ENCODE measurements at regions not wholly inside any gene's neighbourhood (a gene's known extent, or its start where the extent isn't known, plus 50 kb on each side); places are given as distances from the start of the nearest gene placed in this dataset.

GRCh38 chr6:123712831-123713230 is 76.1 kb upstream of the TRDN start:
- no peak for TF ChIP-seq CTCF (IDR thresholded peaks at IDR 0.05; ENCODE audit: low read depth, low read length, missing input control)
- TF ChIP-seq MAX (IDR thresholded peaks at IDR 0.05) = no peak
- TF ChIP-seq SP1 (IDR thresholded peaks at IDR 0.05) = no peak
- no peak for TF ChIP-seq YY1 (IDR thresholded peaks at IDR 0.05)
- TF ChIP-seq FOXA2 (IDR thresholded peaks at IDR 0.05) = no peak
- TF ChIP-seq HNF4G (IDR thresholded peaks at IDR 0.05) = no peak
- TF ChIP-seq GABPA (IDR thresholded peaks at IDR 0.05 in 1 of 2, conservative IDR thresholded peaks at IDR 0.05 in 1 of 2) = no peak
- TF ChIP-seq REST (IDR thresholded peaks at IDR 0.05) = no peak
- TF ChIP-seq RAD21 (IDR thresholded peaks at IDR 0.05) = no peak
- TF ChIP-seq NR2F2 (IDR thresholded peaks at IDR 0.05) = no peak
- TF ChIP-seq TAF1 (conservative IDR thresholded peaks at IDR 0.05) = no peak
- no peak for TF ChIP-seq ATF3 (IDR thresholded peaks at IDR 0.05)
- no peak for TF ChIP-seq JUND (IDR thresholded peaks at IDR 0.05)
- TF ChIP-seq ZBTB33 (IDR thresholded peaks at IDR 0.05) = no peak
